ENCODE measurements at regions not wholly inside any gene's neighbourhood (a gene's known extent, or its start where the extent isn't known, plus 50 kb on each side); places are given as distances from the start of the nearest gene placed in this dataset.

- no peak for DNase-seq (ENCODE audit: low read depth)
Observed at GRCh38 chr10:88130912-88131311, 267.5 kb downstream of the PTEN start.

GRCh38 chr10:88131511-88132139 lies 268.2 kb downstream of the PTEN start:
- DNase-seq (ENCODE audit: low read depth) = no peak

DNA sequence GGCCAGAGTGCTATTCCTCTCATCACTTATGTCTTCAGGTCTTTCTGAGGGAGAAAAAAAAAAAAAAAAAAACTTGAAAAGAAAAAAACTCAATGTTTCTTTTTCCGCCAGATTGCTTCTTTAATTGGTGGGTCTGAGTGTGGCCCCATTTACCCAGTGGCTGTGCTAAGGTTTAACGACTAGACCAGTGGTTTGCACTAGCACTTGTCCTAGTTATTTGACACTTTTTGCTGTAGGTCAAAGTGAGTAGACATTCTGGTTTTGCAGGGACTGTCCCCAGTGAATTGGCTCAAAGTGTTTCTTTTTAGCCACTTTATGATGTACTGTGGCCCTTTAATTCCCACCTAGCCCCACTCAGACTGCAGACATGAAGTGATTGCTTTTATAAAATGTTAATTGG lies 273.3 kb downstream of the PTEN start:
- DNase-seq (ENCODE audit: low read depth) = no peak

DNA sequence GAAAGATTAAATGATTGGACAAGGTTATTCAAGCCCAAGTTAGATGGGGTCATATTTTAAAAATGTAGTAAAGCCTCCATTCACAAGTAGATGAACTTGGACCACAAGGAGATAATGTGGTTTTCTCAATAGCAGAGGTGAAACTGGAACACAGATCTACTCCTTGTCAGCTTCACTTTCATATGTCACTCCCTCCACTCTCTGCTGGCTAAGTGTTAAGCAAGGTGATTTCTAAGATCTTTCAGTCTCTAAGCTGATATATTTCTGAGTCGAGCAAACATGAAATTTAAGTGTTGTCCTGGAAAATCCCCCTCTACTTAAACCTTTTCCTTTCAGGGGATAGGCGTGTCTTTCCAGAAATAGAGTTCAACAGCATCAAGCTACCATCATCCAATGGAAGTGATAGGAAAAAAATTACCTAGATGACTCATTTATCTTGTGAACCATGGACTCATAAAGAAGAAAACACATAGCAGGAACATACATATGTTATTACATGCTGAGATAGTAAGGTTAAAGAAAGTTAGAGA lies 275.0 kb downstream of the PTEN start:
- no peak for DNase-seq (ENCODE audit: low read depth)

- no peak for DNase-seq (ENCODE audit: low read depth)
Observed at GRCh38 chr10:88147000-88147798, 283.8 kb downstream of the PTEN start.

- DNase-seq (ENCODE audit: low read depth) = no peak
Observed at GRCh38 chr10:88149906-88150305, 286.5 kb downstream of the PTEN start.

GRCh38 chr10:88150339-88150738 lies 286.9 kb downstream of the PTEN start:
- no peak for DNase-seq (ENCODE audit: low read depth)

DNA sequence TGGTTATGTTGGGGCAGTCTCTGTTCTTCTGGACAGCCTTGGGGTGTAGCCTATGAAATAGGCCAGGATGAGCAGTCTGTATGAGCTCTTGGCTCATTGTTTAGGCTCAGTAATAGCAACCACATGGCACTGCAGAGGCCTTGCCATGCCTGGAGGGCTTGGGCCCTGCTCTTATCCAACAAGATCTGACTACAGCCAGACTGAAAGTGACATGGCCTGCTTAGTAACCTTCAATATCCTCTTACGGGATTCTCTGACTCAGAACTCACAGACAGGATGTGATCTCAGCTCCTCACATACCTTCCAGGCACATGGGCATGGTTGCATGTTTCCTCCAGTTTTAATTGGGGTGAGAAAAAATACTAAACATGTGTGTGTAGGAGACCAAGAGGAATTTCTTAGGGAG lies 289.3 kb downstream of the PTEN start:
- peak; percentile 97 for DNase-seq (ENCODE audit: low read depth)

DNA sequence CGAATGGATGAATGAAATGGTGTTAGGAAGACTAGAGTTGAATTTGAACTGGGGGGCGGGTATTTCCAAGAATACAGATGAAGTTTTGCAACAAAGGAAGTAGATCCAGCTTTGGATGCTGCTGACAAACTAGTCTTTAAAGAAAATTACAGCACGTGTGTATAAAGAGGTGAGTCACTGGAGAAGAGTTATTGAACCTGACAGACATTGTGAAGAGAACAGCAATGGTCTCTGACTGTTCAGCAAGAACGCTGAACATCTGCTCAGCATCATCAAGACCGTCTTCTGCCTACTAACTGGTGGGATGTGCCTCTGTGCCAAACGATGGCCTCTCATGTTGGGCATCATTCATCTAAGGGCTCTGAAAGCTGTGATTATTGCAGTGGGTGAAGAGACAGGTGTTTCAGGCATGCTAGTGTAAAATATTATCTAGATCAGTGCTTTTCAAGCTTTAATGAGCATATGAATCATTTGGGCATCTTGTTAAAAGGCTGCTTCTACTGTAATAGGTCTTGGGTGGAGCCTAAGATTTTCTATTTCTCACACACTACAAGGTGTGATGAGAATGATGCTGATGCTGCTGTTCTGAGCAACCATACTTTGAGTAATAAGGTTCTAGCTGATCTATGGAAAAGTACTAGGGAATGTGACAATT lies 291.3 kb downstream of the PTEN start:
- peak; percentile 52 for DNase-seq (ENCODE audit: low read depth)

DNA sequence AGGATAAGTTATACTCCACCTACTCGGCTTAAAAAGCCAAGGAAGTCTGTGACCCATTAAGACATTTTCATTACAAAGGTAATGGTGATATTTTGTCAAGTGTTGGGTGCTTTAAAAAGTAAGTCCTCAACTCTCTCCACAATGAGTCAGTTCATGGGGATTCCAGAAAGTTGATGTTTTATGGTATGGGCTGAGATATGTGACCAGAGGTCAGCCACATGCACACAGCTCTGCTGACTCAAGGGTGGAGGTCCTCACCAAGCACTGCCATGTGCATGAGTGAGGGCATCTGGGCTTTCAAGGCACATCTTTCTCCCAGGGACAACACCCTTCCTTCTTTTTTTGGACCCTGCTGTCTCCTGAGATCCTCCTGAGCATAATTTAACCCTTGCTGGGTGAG lies 292.9 kb downstream of the PTEN start:
- no peak for DNase-seq (ENCODE audit: low read depth)

DNA sequence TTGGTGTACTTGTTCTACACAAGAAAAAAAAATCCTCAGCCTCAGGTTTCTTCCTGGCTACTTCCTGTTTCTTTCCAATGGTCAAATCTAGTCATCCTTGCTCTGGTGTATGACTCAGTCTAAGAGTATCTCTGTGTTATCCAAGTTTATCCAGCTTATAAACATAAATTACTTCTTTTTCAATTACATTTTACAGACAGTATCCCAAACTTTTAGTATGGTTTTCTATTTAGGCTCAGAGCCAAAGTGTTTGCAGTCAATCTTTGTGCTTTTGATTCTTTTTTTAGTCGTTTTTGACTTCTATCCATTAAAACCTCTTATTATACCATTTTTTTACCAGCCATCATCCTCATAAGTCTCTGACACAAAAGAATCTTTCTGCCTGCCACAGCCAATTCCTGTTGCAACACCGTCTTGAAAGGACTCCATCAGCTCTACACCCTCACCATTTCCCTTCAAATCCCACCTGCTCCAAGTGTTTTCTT lies 294.6 kb downstream of the PTEN start:
- peak; percentile 70 for DNase-seq (ENCODE audit: low read depth)

DNA sequence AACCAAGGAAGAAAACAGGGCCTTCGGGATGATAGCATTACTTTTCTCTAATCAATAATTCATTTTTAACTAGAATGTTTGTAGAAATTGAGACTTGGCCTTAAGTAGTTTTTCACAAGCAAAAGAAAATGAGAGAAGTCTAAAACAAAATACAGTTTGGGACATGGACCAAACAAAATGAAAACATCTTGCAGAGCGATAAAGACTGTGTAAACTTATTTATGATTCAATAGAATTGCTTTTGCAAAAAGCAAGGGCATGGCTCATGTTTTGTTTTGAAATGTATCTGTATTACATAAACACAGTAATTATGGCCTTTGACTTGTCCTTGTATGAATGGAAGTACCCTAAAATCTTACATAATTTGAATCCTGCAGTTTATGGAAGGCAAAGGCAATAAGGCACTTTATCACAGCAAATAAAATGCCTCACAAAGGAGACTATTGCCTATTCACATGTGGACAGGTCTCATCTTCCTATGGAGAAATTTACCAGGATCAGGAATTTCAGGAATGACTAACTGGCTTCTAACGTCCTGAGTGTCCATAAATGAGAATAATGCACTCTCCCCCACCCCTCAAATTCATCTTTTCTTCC lies 295.2 kb downstream of the PTEN start:
- no peak for DNase-seq (ENCODE audit: low read depth)

DNA sequence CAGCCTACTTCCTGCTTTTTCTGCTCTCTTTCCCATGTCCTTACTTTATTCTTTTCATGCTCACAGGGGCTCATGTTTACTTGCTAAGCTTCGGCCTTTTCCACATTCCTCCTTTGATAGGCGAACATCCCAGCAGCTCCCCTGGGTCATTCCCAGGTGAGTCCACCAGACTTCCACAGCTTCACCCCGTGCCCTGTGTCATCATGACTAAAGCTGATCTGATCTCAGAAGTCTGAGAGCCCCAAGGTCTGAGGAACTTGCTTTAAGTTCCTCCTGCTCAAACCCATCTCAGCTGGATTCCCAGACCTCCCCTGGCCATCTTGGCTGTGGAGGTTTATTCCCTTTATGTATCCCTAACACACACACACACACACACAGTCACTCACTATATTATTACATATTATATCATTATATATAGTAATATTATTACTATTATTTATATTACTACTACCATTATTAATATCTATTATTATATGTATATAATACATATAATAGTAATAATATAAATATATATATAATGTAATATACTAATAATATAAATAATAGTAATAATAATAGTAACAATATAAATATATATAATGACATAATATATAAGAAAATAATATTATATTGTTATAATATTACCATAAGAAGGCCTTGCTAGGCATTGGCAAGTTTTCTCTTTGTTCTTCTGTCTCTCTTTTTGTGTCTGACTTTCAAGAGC lies 295.9 kb downstream of the PTEN start:
- no peak for DNase-seq (ENCODE audit: low read depth)

- no peak for DNase-seq (ENCODE audit: low read depth)
Observed at GRCh38 chr10:88161070-88161469, 297.6 kb downstream of the PTEN start.

- no peak for DNase-seq (ENCODE audit: low read depth)
Observed at GRCh38 chr10:88161756-88162155, 298.3 kb downstream of the PTEN start.

GRCh38 chr10:88162852-88163251 lies 299.4 kb downstream of the PTEN start:
- DNase-seq (ENCODE audit: low read depth) = no peak

- no peak for DNase-seq (ENCODE audit: low read depth)
Observed at GRCh38 chr10:88163572-88163971, 300.1 kb downstream of the PTEN start.

GRCh38 chr10:88164471-88164870 lies 301.0 kb downstream of the PTEN start:
- DNase-seq (ENCODE audit: low read depth) = no peak

DNA sequence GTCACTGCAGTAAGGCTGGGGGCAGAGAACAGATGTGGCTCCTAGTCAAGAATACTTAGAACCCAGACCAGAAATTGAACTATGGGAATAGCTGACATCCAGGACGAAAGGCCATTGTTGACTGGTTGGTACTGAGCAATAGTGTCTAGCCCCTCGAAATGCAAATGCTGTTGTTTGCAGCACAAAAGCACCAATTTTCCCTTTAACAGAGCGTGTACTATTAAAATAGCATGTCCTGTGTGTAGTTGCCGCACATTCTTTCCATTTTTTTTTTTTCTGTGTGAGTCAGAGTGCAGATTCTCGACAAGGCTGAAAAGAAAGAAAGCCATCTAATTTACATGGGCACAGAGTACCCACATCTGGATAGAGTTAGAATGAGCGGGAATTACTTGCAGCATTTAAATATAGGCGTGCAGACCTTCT lies 302.4 kb downstream of the PTEN start:
- DNase-seq (ENCODE audit: low read depth) = peak; percentile 57

DNA sequence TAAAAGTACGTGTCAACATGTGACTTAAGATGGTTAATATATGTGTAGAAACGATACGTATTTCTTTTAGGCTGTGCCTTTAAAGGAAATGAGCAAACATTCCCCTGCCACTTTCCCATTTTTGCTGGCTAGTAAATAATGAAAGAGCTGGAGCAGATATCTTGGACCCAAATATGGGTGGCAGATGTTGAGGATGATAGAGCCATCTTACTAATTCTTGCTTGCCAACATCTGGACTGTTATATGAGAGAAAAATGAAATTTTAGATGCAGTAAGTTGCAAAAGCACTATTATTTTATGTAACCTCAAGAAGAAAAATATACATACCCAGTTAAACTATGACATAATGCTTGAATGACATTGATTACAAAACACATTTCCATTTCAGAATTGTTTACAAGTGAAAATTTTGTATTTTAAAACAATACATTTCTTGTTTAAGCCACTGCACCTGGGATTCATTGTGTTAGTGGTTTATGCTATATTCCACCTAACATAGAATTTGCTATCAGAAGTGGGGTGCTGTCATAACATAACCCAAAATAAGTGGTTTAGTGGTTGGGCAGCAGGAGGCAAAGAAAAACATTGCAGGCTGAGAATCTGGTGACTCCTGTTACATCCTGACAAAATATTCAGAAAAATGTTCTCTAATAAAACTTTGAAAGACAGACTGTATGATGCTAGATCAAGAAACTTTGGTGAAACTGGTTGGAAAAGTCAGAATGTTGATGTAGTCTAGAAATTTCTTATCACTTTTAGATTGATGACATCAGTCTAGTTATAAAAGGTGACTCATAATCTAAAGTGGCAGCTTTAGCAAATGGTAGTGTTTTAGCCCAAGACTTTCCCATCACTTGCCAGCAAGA lies 305.0 kb downstream of the PTEN start:
- DNase-seq (ENCODE audit: low read depth) = no peak

DNA sequence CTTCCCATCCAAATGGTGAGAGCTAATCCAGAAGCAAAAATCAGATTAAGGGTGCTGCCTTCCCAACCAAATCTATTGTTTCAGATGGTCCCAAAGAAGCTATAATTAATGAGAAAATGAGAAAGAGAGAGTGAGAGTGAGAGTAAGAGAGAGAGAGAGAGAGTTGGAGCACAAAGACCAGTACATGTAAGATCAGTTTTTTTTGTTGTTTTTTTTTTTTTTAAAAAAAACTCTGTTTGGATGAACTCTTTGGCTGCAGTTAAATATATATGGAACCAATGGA lies 305.6 kb downstream of the PTEN start:
- DNase-seq (ENCODE audit: low read depth) = no peak
